Thyroid gland (tissue), 4 donors: ENCODE measurements at regions not wholly inside any gene's neighbourhood (a gene's known extent, or its start where the extent isn't known, plus 50 kb on each side); places are given as distances from the start of the nearest gene placed in this dataset.

Experiments
- POLR2A ChIP-seq, 2 donors: fragments of 450-650 bp; IDR thresholded peaks; one replicate each; pipeline ENCODE4 v1.6.1; 2017; ENCODE audit warnings: antibody characterized with exemption in 2 of 2, mild to moderate bottlenecking in 2 of 2, moderate library complexity in 1 of 2
- TF ChIP-seq, protein P1 (sequence below), 6 experiments: fragments of 200-600 bp in 3 of 6; fragments of 450-650 bp in 3 of 6; sonication (generic) in 3 of 6; IDR thresholded peaks; one replicate each; pipeline ENCODE4 v1.5.1; 2016 to 2019; ENCODE audit warnings: antibody characterized with exemption in 6 of 6, mild to moderate bottlenecking in 2 of 6, inconsistent platforms in 1 of 6, moderate library complexity in 1 of 6

DNA sequence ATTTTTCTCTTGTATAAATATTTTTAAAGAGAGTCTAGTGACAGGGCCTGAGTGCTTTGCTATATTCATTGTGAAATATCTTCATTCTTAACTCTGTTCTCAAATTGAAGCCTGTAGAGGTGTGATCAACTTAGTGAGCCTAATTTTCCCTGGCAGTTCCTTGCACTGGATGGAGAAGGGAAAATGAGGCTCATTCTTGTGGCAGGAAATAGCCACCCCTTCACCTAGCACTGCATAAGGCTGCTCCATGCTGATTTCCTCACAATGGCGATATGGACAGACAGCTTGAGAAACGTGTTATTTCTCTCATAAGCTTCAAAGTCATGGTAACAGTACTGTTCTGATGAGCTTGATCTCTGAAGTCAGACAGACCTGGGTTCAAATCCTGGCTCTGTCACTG lies 146.2 kb downstream of the AKAP11 start:
- TF ChIP-seq, protein P1, sequence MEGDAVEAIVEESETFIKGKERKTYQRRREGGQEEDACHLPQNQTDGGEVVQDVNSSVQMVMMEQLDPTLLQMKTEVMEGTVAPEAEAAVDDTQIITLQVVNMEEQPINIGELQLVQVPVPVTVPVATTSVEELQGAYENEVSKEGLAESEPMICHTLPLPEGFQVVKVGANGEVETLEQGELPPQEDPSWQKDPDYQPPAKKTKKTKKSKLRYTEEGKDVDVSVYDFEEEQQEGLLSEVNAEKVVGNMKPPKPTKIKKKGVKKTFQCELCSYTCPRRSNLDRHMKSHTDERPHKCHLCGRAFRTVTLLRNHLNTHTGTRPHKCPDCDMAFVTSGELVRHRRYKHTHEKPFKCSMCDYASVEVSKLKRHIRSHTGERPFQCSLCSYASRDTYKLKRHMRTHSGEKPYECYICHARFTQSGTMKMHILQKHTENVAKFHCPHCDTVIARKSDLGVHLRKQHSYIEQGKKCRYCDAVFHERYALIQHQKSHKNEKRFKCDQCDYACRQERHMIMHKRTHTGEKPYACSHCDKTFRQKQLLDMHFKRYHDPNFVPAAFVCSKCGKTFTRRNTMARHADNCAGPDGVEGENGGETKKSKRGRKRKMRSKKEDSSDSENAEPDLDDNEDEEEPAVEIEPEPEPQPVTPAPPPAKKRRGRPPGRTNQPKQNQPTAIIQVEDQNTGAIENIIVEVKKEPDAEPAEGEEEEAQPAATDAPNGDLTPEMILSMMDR (IDR thresholded peaks at IDR 0.05) = no peak
- TF ChIP-seq POLR2A (IDR thresholded peaks at IDR 0.05) = no peak
